Natural killer cell (primary cell): ENCODE measurements at regions not wholly inside any gene's neighbourhood (a gene's known extent, or its start where the extent isn't known, plus 50 kb on each side); places are given as distances from the start of the nearest gene placed in this dataset.

Experiments
- ATAC-seq, 3 donors: fragments of 150-1000 bp in 2 of 3; fragments of 200-7000 bp in 1 of 3; cut with Tn5 transposase; 1 replicate in 1 of 3; 2 replicates in 2 of 3; pipeline ENCODE4 v1.10.0; 2021; ENCODE audit warnings: mild to moderate bottlenecking in 2 of 3, moderate library complexity in 2 of 3
- DNase-seq, 2 donors: peaks; one replicate each; pipeline versions ENCODE4 v3.0.0 to v3.0.0-alpha.2; 2013 to 2021; ENCODE audit warnings: mixed read lengths in 1 of 2
- H3K27ac ChIP-seq: one replicate; pipeline ENCODE4 v1.5.1; 2013; ENCODE audit warnings: mild to moderate bottlenecking, low read length
- H3K27me3 ChIP-seq: one replicate; pipeline ENCODE4 v1.6.1; 2013; ENCODE audit warnings: low read length; ENCODE audit not compliant: control insufficient read depth, insufficient read depth
- H3K36me3 ChIP-seq: one replicate; pipeline ENCODE4 v1.6.1; 2013; ENCODE audit warnings: low read length; ENCODE audit not compliant: control insufficient read depth, insufficient read depth
- H3K4me1 ChIP-seq: one replicate; pipeline ENCODE4 v1.6.1; 2013; ENCODE audit warnings: low read length; ENCODE audit not compliant: control insufficient read depth, insufficient read depth
- H3K4me3 ChIP-seq: one replicate; pipeline ENCODE4 v1.5.1; 2013; ENCODE audit warnings: low read length
- H3K9me3 ChIP-seq: one replicate; pipeline ENCODE4 v1.6.1; 2013; ENCODE audit warnings: low read length; ENCODE audit not compliant: control insufficient read depth, insufficient read depth
- H3K27ac Mint-ChIP-seq, 2 donors: one replicate each; pipeline ENCODE4 v1.8.0; 2022; ENCODE audit warnings: mild to moderate bottlenecking in 2 of 2, mixed read lengths in 2 of 2, moderate library complexity in 1 of 2
- H3K27me3 Mint-ChIP-seq, 2 donors: one replicate each; pipeline ENCODE4 v1.8.0; 2022; ENCODE audit warnings: low read depth in 2 of 2, mixed read lengths in 2 of 2
- H3K36me3 Mint-ChIP-seq: one replicate; pipeline ENCODE4 v1.8.0; 2022; ENCODE audit warnings: mixed read lengths
- H3K4me1 Mint-ChIP-seq, 2 donors: one replicate each; pipeline ENCODE4 v1.8.0; 2022; ENCODE audit warnings: mixed read lengths in 2 of 2
- H3K4me3 Mint-ChIP-seq: one replicate; pipeline ENCODE4 v1.8.0; 2022; ENCODE audit warnings: mild to moderate bottlenecking, moderate library complexity, mixed read lengths
- H3K9me3 Mint-ChIP-seq, 2 donors: one replicate each; pipeline ENCODE4 v1.8.0; 2022; ENCODE audit warnings: mixed read lengths in 2 of 2
- CTCF ChIP-seq: fragments of 200-600 bp; IDR thresholded peaks from one replicate; pipeline ENCODE4 v1.8.0; 2022; ENCODE audit warnings: antibody characterized with exemption
- WGBS: methylation state at CpG from one replicate; pipeline ENCODE4 v1.1.7; 2013; ENCODE audit warnings: missing lambda C conversion rate; ENCODE audit not compliant: insufficient coverage; 5-methylcytosine and 5-hydroxymethylcytosine counted together
- intact Hi-C: fragments of 100-400 bp; cut with micrococcal nuclease; formaldehyde crosslinking; loops from one replicate; pipeline ENCODE4 v1.14.2; 2022

GRCh38 chr18:75551071-75551470 lies 123.6 kb upstream of the SMIM21 start:
- no peak for ATAC-seq
- 55% methylated on average over 4 of the region's 4 CpGs for WGBS
- H3K27me3 Mint-ChIP-seq, result peaks cover 17% of the 10 kb centered on the region in 2 donors
- H3K36me3 ChIP-seq, result no peaks in the 10 kb centered on the region
- no peaks in the 10 kb centered on the region for H3K36me3 Mint-ChIP-seq
- H3K4me1 ChIP-seq, result no peaks in the 10 kb centered on the region
- H3K4me3 ChIP-seq, result no peak overlapping the region
- H3K4me3 Mint-ChIP-seq, result no peak overlapping the region
- TF ChIP-seq CTCF, result no peak
- no peaks in the 10 kb centered on the region for H3K9me3 Mint-ChIP-seq
- no peaks in the 10 kb centered on the region for H3K27me3 ChIP-seq
- H3K27ac ChIP-seq, result no peak overlapping the region
- DNase-seq, result no peak
- no peak overlapping the region for H3K27ac Mint-ChIP-seq
- no peaks in the 10 kb centered on the region for H3K9me3 ChIP-seq
- intact Hi-C loops, result no loop called here
- H3K4me1 Mint-ChIP-seq, result no peaks in the 10 kb centered on the region

GRCh38 chr18:75548353-75548905 lies 120.9 kb upstream of the SMIM21 start:
- no peaks in the 10 kb centered on the region for H3K27me3 ChIP-seq
- no peak for TF ChIP-seq CTCF
- Mint-ChIP-seq H3K27ac (no peak overlapping the region), H3K9me3 (no peaks in the 10 kb centered on the region), H3K36me3 (no peaks in the 10 kb centered on the region), H3K27me3 (peaks cover 15 to 17% of the 10 kb centered on the region in 2 donors), H3K4me1 (no peaks in the 10 kb centered on the region), H3K4me3 (no peak overlapping the region)
- ATAC-seq, result no peak
- WGBS, result 71% methylated on average over 9 of the region's 10 CpGs
- no peaks in the 10 kb centered on the region for H3K36me3 ChIP-seq
- H3K4me1 ChIP-seq, result no peaks in the 10 kb centered on the region
- no peak for DNase-seq
- intact Hi-C loops, result no loop called here
- no peak overlapping the region for H3K27ac ChIP-seq
- no peak overlapping the region for H3K4me3 ChIP-seq
- H3K9me3 ChIP-seq, result no peaks in the 10 kb centered on the region

DNA sequence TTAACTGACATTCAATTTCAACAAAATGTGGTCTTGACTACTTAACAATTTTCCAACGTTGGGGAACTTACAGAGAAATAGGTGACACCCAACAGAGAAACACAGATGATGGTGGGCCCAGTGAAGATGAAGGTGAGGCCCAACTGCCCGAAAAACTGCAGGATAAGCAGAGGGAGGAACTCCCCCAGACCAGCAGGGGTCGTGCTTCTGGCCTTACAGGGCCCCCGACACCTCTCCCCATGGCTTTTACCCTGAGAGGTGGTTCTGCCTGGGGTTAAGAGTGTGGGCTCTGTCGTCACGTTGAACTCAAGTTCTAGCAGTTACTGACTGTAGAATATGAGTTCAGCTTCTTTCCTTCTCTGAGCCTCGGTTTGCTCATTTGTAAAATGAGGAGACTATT lies 119.5 kb upstream of the SMIM21 start:
- Mint-ChIP-seq H3K4me3 (no peak overlapping the region), H3K4me1 (no peaks in the 10 kb centered on the region), H3K9me3 (no peaks in the 10 kb centered on the region), H3K27ac (no peak overlapping the region), H3K36me3 (no peaks in the 10 kb centered on the region), H3K27me3 (peaks cover 12 to 15% of the 10 kb centered on the region in 2 donors)
- ATAC-seq (no peak), DNase-seq (no peak)
- H3K36me3 ChIP-seq, result no peaks in the 10 kb centered on the region
- intact Hi-C loops, result no loop called here
- H3K27ac ChIP-seq, result no peak overlapping the region
- no peaks in the 10 kb centered on the region for H3K4me1 ChIP-seq
- no peaks in the 10 kb centered on the region for H3K27me3 ChIP-seq
- H3K9me3 ChIP-seq, result no peaks in the 10 kb centered on the region
- TF ChIP-seq CTCF, result no peak
- WGBS, result 86% methylated on average over 7 of the region's 7 CpGs
- H3K4me3 ChIP-seq, result no peak overlapping the region

GRCh38 chr18:75545189-75545588 lies 117.7 kb upstream of the SMIM21 start:
- Mint-ChIP-seq H3K36me3 (no peaks in the 10 kb centered on the region), H3K4me3 (no peak overlapping the region), H3K9me3 (no peaks in the 10 kb centered on the region), H3K27me3 (peaks cover 15 to 27% of the 10 kb centered on the region in 2 donors), H3K4me1 (no peaks in the 10 kb centered on the region), H3K27ac (no peak overlapping the region)
- WGBS, result 97% methylated on average over 6 of the region's 6 CpGs
- intact Hi-C loops, result no loop called here
- Histone ChIP-seq H3K27ac (no peak overlapping the region), H3K4me3 (no peak overlapping the region), H3K9me3 (no peaks in the 10 kb centered on the region), H3K36me3 (no peaks in the 10 kb centered on the region), H3K4me1 (no peaks in the 10 kb centered on the region), H3K27me3 (no peaks in the 10 kb centered on the region)
- no peak for TF ChIP-seq CTCF
- no peak for DNase-seq
- ATAC-seq, result no peak
